Omental fat pad (tissue), 3 donors: ENCODE measurements at regions not wholly inside any gene's neighbourhood (a gene's known extent, or its start where the extent isn't known, plus 50 kb on each side); places are given as distances from the start of the nearest gene placed in this dataset.
"Not testable (repeated sequence)": the region's sequence is repeated elsewhere in the genome, so short reads cannot be mapped to it uniquely, and the experiment has no call there.

Source experiments
- ATAC-seq: fragments of 150-250 bp; one replicate; pipeline ENCODE4 v1.9.1; 2016; ENCODE audit warnings: mild to moderate bottlenecking, moderate library complexity; ENCODE audit not compliant: low FRiP score
- DNase-seq: peaks from one replicate; pipeline ENCODE4 v3.0.0-alpha.2; 2019; ENCODE audit warnings: low spot score
- CTCF ChIP-seq, 3 donors: fragments of 450-650 bp; IDR thresholded peaks; one replicate each; pipeline ENCODE4 v1.5.1; 2016 to 2017; ENCODE audit warnings: antibody characterized with exemption in 3 of 3, mild to moderate bottlenecking in 3 of 3, moderate library complexity in 2 of 3

- no peak for ATAC-seq
- TF ChIP-seq CTCF (IDR thresholded peaks at IDR 0.05) = no peak
- no peak for DNase-seq
Observed at GRCh38 chrX:26559855-26560254, 343.9 kb downstream of the MAGEB5 start.

GRCh38 chrX:26558719-26559386 lies 342.9 kb downstream of the MAGEB5 start:
- TF ChIP-seq CTCF (IDR thresholded peaks at IDR 0.05) = no peak
- ATAC-seq (no peak), DNase-seq (no peak)

- TF ChIP-seq CTCF (IDR thresholded peaks at IDR 0.05) = no peak
- no peak for ATAC-seq
- no peak for DNase-seq
Observed at GRCh38 chrX:26557691-26558321, 341.8 kb downstream of the MAGEB5 start.

- not testable (repeated sequence) for ATAC-seq, DNase-seq
Observed at GRCh38 chrX:26525768-26526167, 309.8 kb downstream of the MAGEB5 start.

- TF ChIP-seq CTCF (IDR thresholded peaks at IDR 0.05) = no peak
- ATAC-seq (no peak), DNase-seq (no peak)
Observed at GRCh38 chrX:26522501-26522900, 306.5 kb downstream of the MAGEB5 start.

- no peak for DNase-seq
- no peak for TF ChIP-seq CTCF (IDR thresholded peaks at IDR 0.05)
- ATAC-seq = no peak
Observed at GRCh38 chrX:26511589-26512363, 295.8 kb downstream of the MAGEB5 start.

- no peak for DNase-seq
- ATAC-seq = no peak
- no peak for TF ChIP-seq CTCF (IDR thresholded peaks at IDR 0.05)
Observed at GRCh38 chrX:26470941-26471340, 255.0 kb downstream of the MAGEB5 start.
